GM12891 (cell line): ENCODE measurements at regions not wholly inside any gene's neighbourhood (a gene's known extent, or its start where the extent isn't known, plus 50 kb on each side); places are given as distances from the start of the nearest gene placed in this dataset.

Experiments
- PAX5 ChIP-seq: IDR thresholded peaks from 2 replicates; pipeline ENCODE4 v1.6.1; 2011; ENCODE audit warnings: low read length, moderate library complexity, mild to moderate bottlenecking; ENCODE audit not compliant: insufficient read depth, severe bottlenecking
- POLR2A ChIP-seq: IDR thresholded peaks from 2 replicates; pipeline ENCODE4 v1.6.1; 2011; ENCODE audit warnings: low read depth, low read length, control low read depth
- POLR2AphosphoS5 ChIP-seq: IDR thresholded peaks from 2 replicates; pipeline ENCODE4 v1.6.1; 2011; ENCODE audit warnings: low read depth, low read length, control low read depth
- SPI1 ChIP-seq: IDR thresholded peaks from 2 replicates; pipeline ENCODE4 v1.6.1; 2011; ENCODE audit warnings: low read depth, low read length, control low read depth

GRCh38 chr5:172525307-172525995, 71.1 kb upstream of the SH3PXD2B start:
- no peak for TF ChIP-seq POLR2AphosphoS5
- no peak for TF ChIP-seq PAX5
- TF ChIP-seq SPI1 = no peak
- no peak for TF ChIP-seq POLR2A
